Spleen (tissue), 11 donors: ENCODE measurements at regions not wholly inside any gene's neighbourhood (a gene's known extent, or its start where the extent isn't known, plus 50 kb on each side); places are given as distances from the start of the nearest gene placed in this dataset.

Source experiments
- DNase-seq: peaks from one replicate; pipeline ENCODE4 v3.0.0-alpha.2; 2020
- H3K27ac ChIP-seq, 8 donors: fragments of 200-600 bp; sonication (generic) in 7 of 8; 1 replicate in 4 of 8; 2 replicates in 4 of 8; pipeline versions ENCODE4 v1.5.0 to v1.8.0; 2016 to 2021; ENCODE audit warnings: inconsistent platforms in 4 of 8, mild to moderate bottlenecking in 4 of 8, moderate library complexity in 1 of 8
- H3K27me3 ChIP-seq, 7 donors: fragments of 200-600 bp; sonication (generic) in 6 of 7; replicated peaks in 1 of 7; 1 replicate in 4 of 7; 2 replicates in 3 of 7; pipeline versions ENCODE4 v1.5.0 to v1.8.0; 2016 to 2021; ENCODE audit warnings: inconsistent platforms in 3 of 7, mild to moderate bottlenecking in 1 of 7
- H3K36me3 ChIP-seq, 6 donors: fragments of 200-600 bp; sonication (generic) in 5 of 6; 1 replicate in 4 of 6; 2 replicates in 2 of 6; pipeline versions ENCODE4 v1.5.0 to v1.8.0; 2016 to 2021; ENCODE audit warnings: inconsistent platforms in 2 of 6
- H3K4me1 ChIP-seq, 6 donors: fragments of 200-600 bp; sonication (generic) in 5 of 6; 1 replicate in 3 of 6; 2 replicates in 3 of 6; pipeline versions ENCODE4 v1.5.0 to v1.8.0; 2016 to 2021; ENCODE audit warnings: inconsistent platforms in 3 of 6
- H3K4me3 ChIP-seq, 8 donors: fragments of 200-600 bp; sonication (generic) in 7 of 8; 1 replicate in 4 of 8; 2 replicates in 4 of 8; pipeline versions ENCODE4 v1.5.0 to v1.8.0; 2016 to 2021; ENCODE audit warnings: inconsistent platforms in 4 of 8, mild to moderate bottlenecking in 4 of 8, moderate library complexity in 2 of 8
- H3K9me3 ChIP-seq, 8 donors: fragments of 200-600 bp; sonication (generic) in 7 of 8; 1 replicate in 4 of 8; 2 replicates in 4 of 8; pipeline versions ENCODE4 v1.5.0 to v1.8.0; 2016 to 2021; ENCODE audit warnings: inconsistent platforms in 4 of 8
- CTCF ChIP-seq, 11 experiments: fragments of 200-600 bp in 7 of 11; fragments of 450-650 bp in 4 of 11; sonication (generic) in 4 of 11; IDR thresholded peaks in 8 of 11; conservative IDR thresholded peaks in 3 of 11; 1 replicate in 7 of 11; 2 replicates in 4 of 11; pipeline versions ENCODE4 v1.4.0 to v1.8.0; 2016 to 2021; ENCODE audit warnings: antibody characterized with exemption in 11 of 11, inconsistent platforms in 4 of 11, mild to moderate bottlenecking in 1 of 11
- POLR2A ChIP-seq, 3 donors: fragments of 450-650 bp; IDR thresholded peaks; one replicate each; pipeline ENCODE4 v1.5.1; 2017; ENCODE audit warnings: antibody characterized with exemption in 3 of 3, mild to moderate bottlenecking in 1 of 3
- POLR2AphosphoS5 ChIP-seq, 3 donors: sonication (generic); formaldehyde crosslinking; IDR thresholded peaks; one replicate each; pipeline ENCODE4 v1.5.1; 2017; ENCODE audit warnings: antibody characterized with exemption in 3 of 3
- WGBS, 5 donors: extraction: QIAGEN DNeasy Blood & Tissue Kit in 3 of 5; methylation state at CpG; one replicate each; pipeline versions ENCODE4 v1.1.5 to v1.1.7; 2013 to 2018; 5-methylcytosine and 5-hydroxymethylcytosine counted together
- intact Hi-C: fragments of 100-400 bp; cut with DNase I; formaldehyde crosslinking; loops from one replicate; pipeline ENCODE4 v1.15.0; 2023; ENCODE audit warnings: low total_unique reads
- donor health status: healthy with polysubstance abuse.
- donor health status: DM: no; HTN: no; CAD: no; lungs with moderate emphysema.
- donor health status: DM: no; HTN: no; CAD: no.
- donor health status: Bipolar disorder and iron deficiency.
- donor health status: healthy.
- donor health status: DM: no; HTN: no; CAD: no.
- donor health status: DM: yes; HTN: yes; CAD: no.

GRCh38 chr5:54607006-54607405, 89.4 kb downstream of the SNX18 start:
- no peak overlapping the region for H3K27ac ChIP-seq
- no peaks in the 10 kb centered on the region for H3K36me3 ChIP-seq
- H3K4me3 ChIP-seq, result no peak overlapping the region
- H3K4me1 ChIP-seq, result peaks cover 10 to 51% (median 31%) of the 10 kb centered on the region in 6 donors
- intact Hi-C loops, result no loop called here
- no peak for TF ChIP-seq POLR2AphosphoS5 (IDR thresholded peaks at IDR 0.05)
- no peak for TF ChIP-seq POLR2A (IDR thresholded peaks at IDR 0.05)
- no peak for TF ChIP-seq CTCF (IDR thresholded peaks at IDR 0.05 in 8 of 11, conservative IDR thresholded peaks at IDR 0.05 in 3 of 11)
- WGBS, 5 donors, result 85 to 96% (median 88%) methylated on average over 3 of the region's 3 CpGs
- peaks cover 0 to 5% (median 0%) of the 10 kb centered on the region in 8 donors for H3K9me3 ChIP-seq
- H3K27me3 ChIP-seq, result no peaks in the 10 kb centered on the region
- no peak for DNase-seq

- Histone ChIP-seq H3K4me3 (no peak overlapping the region), H3K27me3 (no peaks in the 10 kb centered on the region), H3K4me1 (peaks cover 0 to 26% (median 4%) of the 10 kb centered on the region in 6 donors), H3K36me3 (no peaks in the 10 kb centered on the region), H3K9me3 (peaks cover 0 to 9% (median 0%) of the 10 kb centered on the region in 8 donors), H3K27ac (no peak overlapping the region)
- no peak for DNase-seq
- TF ChIP-seq POLR2AphosphoS5 (IDR thresholded peaks at IDR 0.05) (no peak), POLR2A (IDR thresholded peaks at IDR 0.05) (no peak), CTCF (IDR thresholded peaks at IDR 0.05 in 8 of 11, conservative IDR thresholded peaks at IDR 0.05 in 3 of 11) (no peak)
- WGBS, 5 donors, result 46 to 75% (median 53%) methylated on average over 1 of the region's 1 CpG
- intact Hi-C loops, result no loop called here
These were observed 85.8 kb downstream of the SNX18 start for GRCh38 chr5:54603372-54603771.

- H3K27ac ChIP-seq, result peak overlapping the region in 6 of 8 donors; percentile 37 to 79 (median 69)
- H3K4me3 ChIP-seq, result no peak overlapping the region
- H3K36me3 ChIP-seq, result no peaks in the 10 kb centered on the region
- DNase-seq, result no peak
- no peaks in the 10 kb centered on the region for H3K27me3 ChIP-seq
- WGBS, 5 donors, result 71 to 92% (median 87%) methylated on average over 7 of the region's 7 CpGs
- TF ChIP-seq POLR2A (IDR thresholded peaks at IDR 0.05) (no peak), CTCF (IDR thresholded peaks at IDR 0.05 in 8 of 11, conservative IDR thresholded peaks at IDR 0.05 in 3 of 11) (no peak), POLR2AphosphoS5 (IDR thresholded peaks at IDR 0.05) (no peak)
- peaks cover 0 to 17% (median 8%) of the 10 kb centered on the region in 8 donors for H3K9me3 ChIP-seq
- intact Hi-C loops, result no loop called here
- peaks cover 0 to 20% (median 4%) of the 10 kb centered on the region in 6 donors for H3K4me1 ChIP-seq
These were observed 84.9 kb downstream of the SNX18 start for GRCh38 chr5:54602475-54602874.

- H3K4me1 ChIP-seq, result peaks cover 0 to 20% (median 4%) of the 10 kb centered on the region in 6 donors
- intact Hi-C loops, result no loop called here
- DNase-seq, result peak; percentile 62
- peaks cover 0 to 26% (median 15%) of the 10 kb centered on the region in 8 donors for H3K9me3 ChIP-seq
- no peak for TF ChIP-seq CTCF (IDR thresholded peaks at IDR 0.05 in 8 of 11, conservative IDR thresholded peaks at IDR 0.05 in 3 of 11)
- TF ChIP-seq POLR2AphosphoS5 (IDR thresholded peaks at IDR 0.05), result no peak
- no peak for TF ChIP-seq POLR2A (IDR thresholded peaks at IDR 0.05)
- 50 to 74% (median 62%) methylated on average over 8 of the region's 8 CpGs for WGBS, 5 donors
- no peaks in the 10 kb centered on the region for H3K27me3 ChIP-seq
- no peak overlapping the region for H3K4me3 ChIP-seq
- no peaks in the 10 kb centered on the region for H3K36me3 ChIP-seq
- peak overlapping the region in 6 of 8 donors; percentile 37 to 79 (median 69) for H3K27ac ChIP-seq
These were observed 84.1 kb downstream of the SNX18 start for GRCh38 chr5:54601411-54602230.
